SK-N-MC (cell line): ENCODE measurements at regions not wholly inside any gene's neighbourhood (a gene's known extent, or its start where the extent isn't known, plus 50 kb on each side); places are given as distances from the start of the nearest gene placed in this dataset.

ENCODE experiments used
- DNase-seq: peaks from one replicate; pipeline ENCODE4 v3.0.0-alpha.2; 2011; ENCODE audit warnings: low read depth, low spot score
- H3K27ac ChIP-seq: fragments of 200-600 bp; sonication (generic); 2 replicates; pipeline ENCODE4 v1.5.1; 2016; ENCODE audit warnings: mixed run types
- H3K36me3 ChIP-seq: fragments of 200-600 bp; sonication (generic); 2 replicates; pipeline ENCODE4 v1.6.1; 2017; ENCODE audit warnings: antibody characterized with exemption, low read length, mixed read lengths; ENCODE audit not compliant: insufficient read depth
- H3K4me3 ChIP-seq: fragments of 200-600 bp; sonication (generic); 2 replicates; pipeline ENCODE4 v1.5.1; 2016
- H3K9ac ChIP-seq: fragments of 200-600 bp; sonication (generic); 2 replicates; pipeline ENCODE4 v1.8.0; 2017; ENCODE audit warnings: mixed run types, mixed read lengths; ENCODE audit not compliant: insufficient read length
- H3K9me3 ChIP-seq: fragments of 200-600 bp; sonication (generic); 2 replicates; pipeline ENCODE4 v1.6.1; 2017; ENCODE audit warnings: low read depth, mild to moderate bottlenecking, antibody characterized with exemption, low read length, moderate library complexity, mixed read lengths
- EZH2 ChIP-seq: fragments of 200-600 bp; sonication (generic); IDR thresholded peaks from one replicate; pipeline ENCODE4 v1.6.1; 2017; ENCODE audit warnings: antibody characterized with exemption
- FOXP2 ChIP-seq: optimal IDR thresholded peaks from 2 replicates; pipeline ENCODE3; 2011; ENCODE audit warnings: mild to moderate bottlenecking, moderate library complexity; ENCODE audit not compliant: insufficient read depth; ENCODE audit errors: extremely low read length, control extremely low read depth
- POLR2AphosphoS5 ChIP-seq: IDR thresholded peaks from 2 replicates; pipeline ENCODE4 v1.6.1; 2012; ENCODE audit warnings: mild to moderate bottlenecking, low read depth, low read length, borderline replicate concordance

- Histone ChIP-seq H3K9ac (no peak overlapping the region), H3K27ac (no peak overlapping the region), H3K4me3 (no peak overlapping the region), H3K9me3 (no peaks in the 10 kb centered on the region), H3K36me3 (no peaks in the 10 kb centered on the region)
- TF ChIP-seq POLR2AphosphoS5, result no peak
- TF ChIP-seq EZH2, result no peak
- no peak for TF ChIP-seq FOXP2
- DNase-seq, result no peak
Observed at GRCh38 chr2:225156853-225157451, 114.7 kb upstream of the DOCK10 start.

- no peak for DNase-seq
- no peak overlapping the region for H3K4me3 ChIP-seq
- H3K36me3 ChIP-seq, result no peaks in the 10 kb centered on the region
- no peak for TF ChIP-seq POLR2AphosphoS5
- TF ChIP-seq EZH2, result no peak
- no peak for TF ChIP-seq FOXP2
- no peaks in the 10 kb centered on the region for H3K9me3 ChIP-seq
- no peak overlapping the region for H3K9ac ChIP-seq
- no peak overlapping the region for H3K27ac ChIP-seq
Observed at GRCh38 chr2:225140723-225141122, 98.5 kb upstream of the DOCK10 start.

GRCh38 chr2:225137971-225138370 is 95.7 kb upstream of the DOCK10 start:
- no peak overlapping the region for H3K4me3 ChIP-seq
- DNase-seq, result no peak

GRCh38 chr2:225136552-225136951 is 94.3 kb upstream of the DOCK10 start:
- no peak for TF ChIP-seq EZH2
- no peak for TF ChIP-seq POLR2AphosphoS5
- no peak for TF ChIP-seq FOXP2
- Histone ChIP-seq H3K36me3 (no peaks in the 10 kb centered on the region), H3K4me3 (no peak overlapping the region), H3K27ac (no peak overlapping the region), H3K9ac (no peak overlapping the region), H3K9me3 (no peaks in the 10 kb centered on the region)
- DNase-seq, result no peak

More at GRCh38 chr2:225137971-225138370, 95.7 kb upstream of the DOCK10 start:
- Histone ChIP-seq H3K27ac (no peak overlapping the region), H3K36me3 (no peaks in the 10 kb centered on the region), H3K9me3 (no peaks in the 10 kb centered on the region), H3K9ac (no peak overlapping the region)
- TF ChIP-seq EZH2, result no peak
- TF ChIP-seq FOXP2, result no peak
- TF ChIP-seq POLR2AphosphoS5, result no peak

- TF ChIP-seq FOXP2 (no peak), EZH2 (no peak), POLR2AphosphoS5 (no peak)
Observed at GRCh38 chr2:225131898-225132297, 89.6 kb upstream of the DOCK10 start.

GRCh38 chr2:225130093-225130492 is 87.8 kb upstream of the DOCK10 start:
- Histone ChIP-seq H3K9ac (no peak overlapping the region), H3K9me3 (no peaks in the 10 kb centered on the region), H3K4me3 (no peak overlapping the region), H3K27ac (no peak overlapping the region), H3K36me3 (no peaks in the 10 kb centered on the region)
- no peak for DNase-seq
- TF ChIP-seq FOXP2 (no peak), POLR2AphosphoS5 (no peak), EZH2 (no peak)

More at GRCh38 chr2:225131898-225132297, 89.6 kb upstream of the DOCK10 start:
- no peak overlapping the region for H3K4me3 ChIP-seq
- H3K9ac ChIP-seq, result no peak overlapping the region
- H3K9me3 ChIP-seq, result no peaks in the 10 kb centered on the region
- DNase-seq, result no peak
- H3K36me3 ChIP-seq, result no peaks in the 10 kb centered on the region
- H3K27ac ChIP-seq, result no peak overlapping the region

- H3K9me3 ChIP-seq, result no peaks in the 10 kb centered on the region
- H3K27ac ChIP-seq, result peak overlapping the region; percentile 98
- no peaks in the 10 kb centered on the region for H3K36me3 ChIP-seq
- DNase-seq, result no peak
- H3K4me3 ChIP-seq, result no peak overlapping the region
- TF ChIP-seq POLR2AphosphoS5, result no peak
- TF ChIP-seq FOXP2, result no peak
- TF ChIP-seq EZH2, result no peak
- no peak overlapping the region for H3K9ac ChIP-seq
Observed at GRCh38 chr2:225124311-225125017, 82.2 kb upstream of the DOCK10 start.

- TF ChIP-seq POLR2AphosphoS5 (no peak), FOXP2 (no peak), EZH2 (no peak)
Observed at GRCh38 chr2:225122583-225123486, 80.6 kb upstream of the DOCK10 start.

More at GRCh38 chr2:225122583-225123486, 80.6 kb upstream of the DOCK10 start:
- peak overlapping the region; percentile 98 for H3K27ac ChIP-seq
- no peaks in the 10 kb centered on the region for H3K9me3 ChIP-seq
- H3K9ac ChIP-seq, result peak overlapping the region; percentile 67
- peak; percentile 65 for DNase-seq
- no peaks in the 10 kb centered on the region for H3K36me3 ChIP-seq
- peak overlapping the region; percentile 70 for H3K4me3 ChIP-seq
